ENCODE measurements at regions not wholly inside any gene's neighbourhood (a gene's known extent, or its start where the extent isn't known, plus 50 kb on each side); places are given as distances from the start of the nearest gene placed in this dataset.

DNA sequence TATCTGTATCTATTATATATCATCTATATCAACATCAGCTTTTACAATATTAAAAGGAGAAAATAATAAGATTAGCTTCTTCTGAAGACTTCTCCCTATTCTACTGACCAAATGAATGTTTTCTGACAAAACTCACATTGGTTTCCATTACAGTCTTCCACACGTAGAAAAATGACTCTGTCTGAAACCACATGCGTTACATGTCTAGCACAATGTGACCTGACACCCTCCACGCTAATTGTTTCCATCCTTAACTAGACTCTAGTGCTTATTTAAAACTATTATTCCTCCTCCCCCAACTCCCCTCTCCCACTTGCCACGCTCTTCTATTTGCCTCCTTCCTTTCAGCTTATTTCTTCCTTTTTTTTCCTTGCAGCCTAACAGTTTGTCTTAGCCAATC is 172.1 kb downstream of the ADAMTS15 start:
- no peak for TF ChIP-seq FOXP2 (optimal IDR thresholded peaks at IDR 0.05; ENCODE audit: control extremely low read depth, extremely low read length, insufficient read depth)
- TF ChIP-seq POLR2AphosphoS5 (IDR thresholded peaks at IDR 0.05; ENCODE audit: borderline replicate concordance, low read depth, low read length): no peak
- TF ChIP-seq EZH2 (IDR thresholded peaks at IDR 0.05): no peak
- DNase-seq (ENCODE audit: low read depth, low spot score): no peak
- Histone ChIP-seq H3K9me3 (ENCODE audit: low read depth, low read length) (no peaks in the 10 kb centered on the region), H3K9ac (ENCODE audit: insufficient read length) (no peak overlapping the region), H3K27ac (no peak overlapping the region), H3K36me3 (ENCODE audit: insufficient read depth, low read length) (no peaks in the 10 kb centered on the region), H3K4me3 (no peak overlapping the region)

DNA sequence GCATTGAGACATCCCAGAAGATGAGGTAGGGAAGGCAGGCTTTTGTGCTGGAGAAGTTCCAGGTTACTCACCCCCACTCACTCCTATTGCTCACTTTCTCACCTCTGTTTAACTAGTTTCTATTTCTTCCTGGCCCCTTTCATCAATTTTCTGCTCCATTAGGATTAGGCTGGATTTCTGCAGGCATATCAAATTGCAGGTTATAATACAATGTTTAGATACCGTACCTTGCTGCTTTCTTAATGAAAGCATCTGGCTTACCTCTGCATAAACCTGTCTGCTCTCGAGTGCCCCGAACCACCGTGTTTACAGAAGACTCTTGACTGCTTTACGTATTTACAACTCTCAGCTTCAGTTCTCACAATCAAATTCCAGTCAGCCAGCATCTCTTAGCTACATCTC is 173.7 kb downstream of the ADAMTS15 start:
- H3K4me3 ChIP-seq: no peak overlapping the region
- no peak for DNase-seq (ENCODE audit: low read depth, low spot score)
- H3K27ac ChIP-seq: no peak overlapping the region
- no peaks in the 10 kb centered on the region for H3K36me3 ChIP-seq (ENCODE audit: insufficient read depth, low read length)
- TF ChIP-seq EZH2 (IDR thresholded peaks at IDR 0.05) (no peak), POLR2AphosphoS5 (IDR thresholded peaks at IDR 0.05; ENCODE audit: borderline replicate concordance, low read depth, low read length) (no peak), FOXP2 (optimal IDR thresholded peaks at IDR 0.05; ENCODE audit: control extremely low read depth, extremely low read length, insufficient read depth) (no peak)
- H3K9ac ChIP-seq (ENCODE audit: insufficient read length): no peak overlapping the region
- H3K9me3 ChIP-seq (ENCODE audit: low read depth, low read length): no peaks in the 10 kb centered on the region

DNA sequence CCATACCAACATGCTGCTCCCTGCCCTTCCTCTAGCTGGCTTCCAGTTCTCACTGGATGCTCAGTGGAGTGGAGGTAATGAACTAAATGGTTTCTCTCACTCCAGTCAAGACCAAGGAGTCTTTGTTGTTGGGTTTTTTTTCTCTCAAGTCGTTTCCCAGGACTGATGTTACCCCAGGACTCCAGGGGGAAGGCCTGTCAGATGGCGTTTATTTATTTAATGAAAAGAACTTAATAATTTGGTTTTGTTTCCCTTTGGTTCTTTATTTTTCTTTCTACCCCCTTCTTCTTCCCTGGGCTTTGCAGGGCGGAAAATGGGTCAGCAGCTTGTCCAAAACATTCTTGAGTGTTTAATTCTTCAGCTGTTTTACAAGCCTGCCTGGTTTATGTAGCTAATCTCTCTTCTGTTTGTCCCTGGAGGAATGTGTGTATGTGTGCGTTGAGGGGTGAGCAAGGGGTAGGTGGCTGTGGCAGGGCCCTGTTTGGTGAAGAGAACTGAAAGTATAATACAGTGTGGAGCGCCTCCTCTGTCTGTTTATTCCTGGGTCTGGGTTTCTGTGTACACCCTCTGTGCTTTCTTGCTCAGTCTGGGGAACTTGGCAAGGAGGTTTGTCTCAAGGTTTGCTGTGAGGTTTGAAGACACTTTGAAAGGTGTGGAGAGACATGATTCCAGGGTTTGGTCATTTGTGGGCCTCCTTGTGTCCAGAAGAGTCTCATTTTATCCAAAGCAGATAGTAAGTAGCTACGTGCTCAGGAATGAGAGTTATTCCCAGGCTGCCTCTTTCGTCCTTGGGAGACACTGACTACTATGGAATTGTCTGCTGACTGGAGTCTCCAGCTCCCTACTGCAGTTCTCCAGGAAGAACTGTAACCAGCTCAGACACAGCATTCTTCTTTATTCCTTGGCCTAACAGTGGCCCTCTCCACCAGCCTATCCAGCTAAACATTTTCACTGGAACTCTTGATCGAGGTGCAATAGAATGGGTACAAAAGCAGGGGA is 175.5 kb downstream of the ADAMTS15 start:
- H3K27ac ChIP-seq: no peak overlapping the region
- no peak for TF ChIP-seq POLR2AphosphoS5 (IDR thresholded peaks at IDR 0.05; ENCODE audit: borderline replicate concordance, low read depth, low read length)
- no peak for TF ChIP-seq EZH2 (IDR thresholded peaks at IDR 0.05)
- no peak for TF ChIP-seq FOXP2 (optimal IDR thresholded peaks at IDR 0.05; ENCODE audit: control extremely low read depth, extremely low read length, insufficient read depth)

DNA sequence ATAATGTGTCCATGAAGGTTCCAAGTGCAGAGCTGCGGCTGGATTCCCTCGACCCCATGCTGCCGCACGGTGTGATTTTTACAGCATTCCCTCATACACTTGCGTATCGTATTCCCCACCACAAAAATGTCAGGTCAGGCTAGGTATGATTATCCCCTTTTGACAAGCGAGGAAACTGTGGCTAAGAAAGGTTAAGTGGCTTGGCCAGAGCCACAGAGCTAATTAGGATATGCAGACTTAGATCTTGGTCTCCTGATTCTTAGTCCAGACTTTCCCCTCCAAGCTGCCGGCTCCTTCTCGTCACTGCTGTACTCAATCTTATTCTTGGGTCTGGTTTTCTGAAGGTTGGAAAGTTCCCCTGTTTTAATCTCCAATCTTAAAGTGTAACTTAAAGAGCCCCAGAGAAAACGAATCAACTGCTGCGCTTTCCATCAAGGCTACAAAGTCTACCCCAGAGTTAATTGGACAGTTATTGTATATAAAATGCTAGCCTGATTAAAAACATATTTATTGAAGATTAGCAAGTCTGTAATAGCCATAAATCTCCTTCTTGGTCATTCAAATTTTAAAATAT is 176.6 kb downstream of the ADAMTS15 start:
- Histone ChIP-seq H3K9me3 (ENCODE audit: low read depth, low read length) (no peaks in the 10 kb centered on the region), H3K4me3 (no peak overlapping the region), H3K9ac (ENCODE audit: insufficient read length) (no peak overlapping the region), H3K27ac (no peak overlapping the region), H3K36me3 (ENCODE audit: insufficient read depth, low read length) (no peaks in the 10 kb centered on the region)
- DNase-seq (ENCODE audit: low read depth, low spot score): no peak
- TF ChIP-seq FOXP2 (optimal IDR thresholded peaks at IDR 0.05; ENCODE audit: control extremely low read depth, extremely low read length, insufficient read depth): no peak
- TF ChIP-seq EZH2 (IDR thresholded peaks at IDR 0.05): no peak
- no peak for TF ChIP-seq POLR2AphosphoS5 (IDR thresholded peaks at IDR 0.05; ENCODE audit: borderline replicate concordance, low read depth, low read length)

More for the DNA sequence above, 175.5 kb downstream of the ADAMTS15 start:
- Histone ChIP-seq H3K9ac (ENCODE audit: insufficient read length) (no peak overlapping the region), H3K9me3 (ENCODE audit: low read depth, low read length) (no peaks in the 10 kb centered on the region), H3K36me3 (ENCODE audit: insufficient read depth, low read length) (no peaks in the 10 kb centered on the region), H3K4me3 (no peak overlapping the region)
- DNase-seq (ENCODE audit: low read depth, low spot score): no peak

DNA sequence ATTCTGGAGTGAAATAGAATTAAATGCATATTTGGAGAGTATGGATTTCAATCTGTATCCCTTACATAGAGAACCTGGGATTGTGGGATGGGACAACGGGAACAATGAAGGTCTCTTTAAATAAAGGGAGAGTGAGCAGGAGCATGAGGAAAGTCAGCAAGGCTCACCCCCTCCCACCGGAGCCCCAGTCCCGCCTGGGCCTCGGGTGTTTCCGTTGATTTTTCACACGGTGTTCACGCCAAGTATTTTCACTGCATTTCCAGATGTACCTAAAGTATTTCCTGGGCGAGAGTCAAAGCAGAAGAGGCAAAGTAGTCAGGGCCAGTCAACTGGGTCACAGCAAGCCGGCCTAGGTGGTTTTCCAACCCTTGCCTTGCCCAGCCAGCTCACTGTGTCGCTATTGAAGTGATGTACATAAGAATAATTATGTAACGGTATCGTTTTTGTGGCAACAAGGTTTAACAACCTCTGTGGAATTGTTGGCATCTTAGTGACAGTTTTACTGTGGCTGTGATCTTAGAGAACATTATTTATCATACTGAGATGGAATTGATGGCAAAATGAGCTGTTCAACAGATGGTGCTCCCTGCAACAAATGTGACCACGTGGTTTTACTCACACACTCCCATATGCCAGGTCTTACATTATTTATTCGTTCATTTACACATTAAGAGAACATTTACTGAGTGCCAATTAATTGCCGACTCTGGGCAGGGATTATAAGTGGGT is 177.3 kb downstream of the ADAMTS15 start:
- Histone ChIP-seq H3K9me3 (ENCODE audit: low read depth, low read length) (no peaks in the 10 kb centered on the region), H3K4me3 (no peak overlapping the region), H3K36me3 (ENCODE audit: insufficient read depth, low read length) (no peaks in the 10 kb centered on the region), H3K9ac (ENCODE audit: insufficient read length) (no peak overlapping the region), H3K27ac (no peak overlapping the region)
- no peak for TF ChIP-seq POLR2AphosphoS5 (IDR thresholded peaks at IDR 0.05; ENCODE audit: borderline replicate concordance, low read depth, low read length)
- TF ChIP-seq EZH2 (IDR thresholded peaks at IDR 0.05): no peak
- TF ChIP-seq FOXP2 (optimal IDR thresholded peaks at IDR 0.05; ENCODE audit: control extremely low read depth, extremely low read length, insufficient read depth): no peak
- no peak for DNase-seq (ENCODE audit: low read depth, low spot score)

DNA sequence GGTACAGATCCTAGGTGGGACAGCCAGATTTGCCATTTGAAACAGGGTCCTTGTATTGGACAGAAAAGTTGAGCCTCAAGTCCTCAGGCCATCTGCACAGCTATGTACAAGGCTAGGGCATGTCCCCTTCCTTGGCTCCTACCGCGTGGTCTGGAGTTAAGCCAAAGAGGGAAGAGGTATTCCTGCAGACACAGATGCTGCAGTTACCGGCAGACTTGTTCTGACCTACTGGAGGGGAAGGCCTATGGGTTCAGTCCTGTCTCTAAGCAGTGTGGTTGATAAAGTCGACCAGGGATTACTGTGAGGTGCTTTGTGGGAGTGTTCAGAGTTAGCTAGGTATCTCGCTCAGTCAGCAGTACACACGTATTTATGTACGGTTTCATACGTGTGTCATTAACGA is 180.6 kb downstream of the ADAMTS15 start:
- Histone ChIP-seq H3K9me3 (ENCODE audit: low read depth, low read length) (no peaks in the 10 kb centered on the region), H3K4me3 (no peak overlapping the region), H3K36me3 (ENCODE audit: insufficient read depth, low read length) (no peaks in the 10 kb centered on the region), H3K9ac (ENCODE audit: insufficient read length) (no peak overlapping the region), H3K27ac (no peak overlapping the region)
- no peak for DNase-seq (ENCODE audit: low read depth, low spot score)
- no peak for TF ChIP-seq FOXP2 (optimal IDR thresholded peaks at IDR 0.05; ENCODE audit: control extremely low read depth, extremely low read length, insufficient read depth)
- no peak for TF ChIP-seq EZH2 (IDR thresholded peaks at IDR 0.05)
- no peak for TF ChIP-seq POLR2AphosphoS5 (IDR thresholded peaks at IDR 0.05; ENCODE audit: borderline replicate concordance, low read depth, low read length)

DNA sequence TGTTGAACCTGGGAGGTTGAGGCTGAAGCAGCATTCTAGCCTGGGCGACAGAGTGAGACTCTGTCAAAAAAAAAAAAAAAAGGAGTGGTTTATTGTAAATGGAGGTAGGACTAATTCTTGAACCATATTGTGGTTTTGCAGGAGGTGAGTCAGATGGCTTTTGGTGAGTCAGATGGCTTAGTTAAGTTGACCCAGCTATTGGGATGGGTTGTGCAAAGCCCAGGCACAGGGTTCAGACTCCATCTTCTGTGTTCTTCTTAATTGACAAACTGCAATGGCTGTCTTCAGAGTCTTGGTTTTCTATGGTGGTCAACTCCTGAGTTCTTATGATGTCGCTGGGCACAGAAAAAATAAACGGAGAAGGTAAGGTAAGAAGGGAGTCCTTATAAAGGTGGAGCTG is 182.7 kb downstream of the ADAMTS15 start:
- Histone ChIP-seq H3K9me3 (ENCODE audit: low read depth, low read length) (no peaks in the 10 kb centered on the region), H3K27ac (no peak overlapping the region), H3K9ac (ENCODE audit: insufficient read length) (no peak overlapping the region), H3K4me3 (no peak overlapping the region), H3K36me3 (ENCODE audit: insufficient read depth, low read length) (no peaks in the 10 kb centered on the region)
- TF ChIP-seq POLR2AphosphoS5 (IDR thresholded peaks at IDR 0.05; ENCODE audit: borderline replicate concordance, low read depth, low read length) (no peak), EZH2 (IDR thresholded peaks at IDR 0.05) (no peak), FOXP2 (optimal IDR thresholded peaks at IDR 0.05; ENCODE audit: control extremely low read depth, extremely low read length, insufficient read depth) (no peak)
- DNase-seq (ENCODE audit: low read depth, low spot score): no peak

DNA sequence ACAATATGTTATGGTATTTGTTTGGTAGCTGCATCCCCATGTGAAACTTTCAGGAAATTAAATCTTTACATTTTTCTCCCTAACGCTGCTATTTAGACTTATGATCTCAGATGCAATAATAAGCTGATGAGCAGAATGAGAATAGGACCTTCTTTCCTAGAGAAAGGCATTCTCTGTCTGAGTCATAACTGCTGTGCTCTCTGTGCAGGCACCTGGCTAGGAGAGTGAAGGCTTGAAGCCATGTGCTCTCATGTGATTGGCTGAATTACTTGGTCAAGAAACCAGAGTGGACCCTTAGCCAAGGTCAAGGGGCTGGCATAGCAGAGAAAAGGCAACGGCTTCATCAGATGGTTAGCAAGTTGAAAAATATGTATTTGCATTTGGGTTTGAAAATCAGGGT is 185.0 kb downstream of the ADAMTS15 start:
- Histone ChIP-seq H3K4me3 (no peak overlapping the region), H3K9me3 (ENCODE audit: low read depth, low read length) (no peaks in the 10 kb centered on the region), H3K36me3 (ENCODE audit: insufficient read depth, low read length) (no peaks in the 10 kb centered on the region), H3K27ac (no peak overlapping the region), H3K9ac (ENCODE audit: insufficient read length) (no peak overlapping the region)
- TF ChIP-seq POLR2AphosphoS5 (IDR thresholded peaks at IDR 0.05; ENCODE audit: borderline replicate concordance, low read depth, low read length): no peak
- no peak for TF ChIP-seq FOXP2 (optimal IDR thresholded peaks at IDR 0.05; ENCODE audit: control extremely low read depth, extremely low read length, insufficient read depth)
- TF ChIP-seq EZH2 (IDR thresholded peaks at IDR 0.05): no peak
- DNase-seq (ENCODE audit: low read depth, low spot score): no peak
